ENCODE measurements at regions not wholly inside any gene's neighbourhood (a gene's known extent, or its start where the extent isn't known, plus 50 kb on each side); places are given as distances from the start of the nearest gene placed in this dataset.

- TF ChIP-seq, protein P1, sequence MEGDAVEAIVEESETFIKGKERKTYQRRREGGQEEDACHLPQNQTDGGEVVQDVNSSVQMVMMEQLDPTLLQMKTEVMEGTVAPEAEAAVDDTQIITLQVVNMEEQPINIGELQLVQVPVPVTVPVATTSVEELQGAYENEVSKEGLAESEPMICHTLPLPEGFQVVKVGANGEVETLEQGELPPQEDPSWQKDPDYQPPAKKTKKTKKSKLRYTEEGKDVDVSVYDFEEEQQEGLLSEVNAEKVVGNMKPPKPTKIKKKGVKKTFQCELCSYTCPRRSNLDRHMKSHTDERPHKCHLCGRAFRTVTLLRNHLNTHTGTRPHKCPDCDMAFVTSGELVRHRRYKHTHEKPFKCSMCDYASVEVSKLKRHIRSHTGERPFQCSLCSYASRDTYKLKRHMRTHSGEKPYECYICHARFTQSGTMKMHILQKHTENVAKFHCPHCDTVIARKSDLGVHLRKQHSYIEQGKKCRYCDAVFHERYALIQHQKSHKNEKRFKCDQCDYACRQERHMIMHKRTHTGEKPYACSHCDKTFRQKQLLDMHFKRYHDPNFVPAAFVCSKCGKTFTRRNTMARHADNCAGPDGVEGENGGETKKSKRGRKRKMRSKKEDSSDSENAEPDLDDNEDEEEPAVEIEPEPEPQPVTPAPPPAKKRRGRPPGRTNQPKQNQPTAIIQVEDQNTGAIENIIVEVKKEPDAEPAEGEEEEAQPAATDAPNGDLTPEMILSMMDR (conservative IDR thresholded peaks at IDR 0.05; ENCODE audit: low read depth, low read length), result no peak
- DNase-seq (ENCODE audit: low read depth), result no peak
- no peak overlapping the region for H3K4me3 ChIP-seq (ENCODE audit: low read depth, low read length)
These were observed 124.0 kb upstream of the PJA1 start for GRCh38 chrX:69289046-69289792.

DNA sequence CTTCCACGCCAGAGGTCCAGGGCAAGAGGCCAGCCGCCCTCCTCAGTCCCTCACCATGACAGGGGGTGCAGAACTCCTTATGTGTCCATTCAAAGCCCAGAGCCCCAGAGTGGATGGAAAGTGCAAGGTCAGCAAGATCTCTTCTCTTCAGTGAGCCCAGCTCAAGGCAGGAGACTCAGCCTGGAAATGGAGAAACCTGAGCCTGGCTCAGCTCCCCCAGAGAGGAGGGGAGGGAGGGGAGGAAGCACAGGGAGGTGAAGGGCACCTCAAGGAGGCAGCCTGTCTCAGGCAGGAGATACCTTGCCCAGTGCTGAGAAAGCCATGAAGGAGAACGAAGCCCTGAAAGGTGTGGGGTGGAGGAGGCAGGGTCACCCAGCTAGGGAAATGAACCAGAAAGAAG is 121.8 kb upstream of the PJA1 start:
- DNase-seq (ENCODE audit: low read depth), result no peak
- no peak overlapping the region for H3K4me3 ChIP-seq (ENCODE audit: low read depth, low read length)
- TF ChIP-seq, protein P1 (conservative IDR thresholded peaks at IDR 0.05; ENCODE audit: low read depth, low read length), result no peak

- TF ChIP-seq, protein P1 (conservative IDR thresholded peaks at IDR 0.05; ENCODE audit: low read depth, low read length), result no peak
- DNase-seq (ENCODE audit: low read depth), result no peak
- H3K4me3 ChIP-seq (ENCODE audit: low read depth, low read length), result no peak overlapping the region
These were observed 121.3 kb upstream of the PJA1 start for GRCh38 chrX:69286565-69286906.

GRCh38 chrX:69285881-69286564 is 120.8 kb upstream of the PJA1 start:
- H3K4me3 ChIP-seq (ENCODE audit: low read depth, low read length), result peak overlapping the region; percentile 40
- TF ChIP-seq, protein P1 (conservative IDR thresholded peaks at IDR 0.05; ENCODE audit: low read depth, low read length), result peak; percentile 79
- no peak for DNase-seq (ENCODE audit: low read depth)

DNA sequence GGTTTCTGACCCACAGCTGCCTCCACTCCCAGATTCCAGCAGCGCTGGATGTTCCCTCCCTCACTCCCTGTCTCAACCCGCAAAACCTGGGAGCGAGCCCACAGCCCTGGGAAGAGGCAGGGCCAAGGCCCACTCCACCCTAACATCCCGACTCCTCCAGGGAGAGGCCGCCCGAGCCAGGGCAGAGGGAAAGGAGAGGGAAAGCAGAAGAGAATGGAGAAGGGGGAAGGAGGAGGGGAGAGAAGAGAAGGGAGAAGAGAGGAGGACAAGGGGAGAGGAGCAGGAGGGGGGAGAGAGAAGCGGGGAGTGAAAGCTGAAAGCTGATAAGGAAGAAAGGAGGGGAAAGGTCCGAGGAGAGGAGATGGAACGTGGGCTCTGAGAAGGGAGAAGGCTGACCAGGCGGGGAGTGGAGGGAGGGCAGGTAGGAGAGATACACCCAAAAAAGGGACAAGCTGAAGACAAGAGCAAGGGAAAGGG is 120.2 kb upstream of the PJA1 start:
- no peak for DNase-seq (ENCODE audit: low read depth)
- TF ChIP-seq, protein P1 (conservative IDR thresholded peaks at IDR 0.05; ENCODE audit: low read depth, low read length), result no peak
- H3K4me3 ChIP-seq (ENCODE audit: low read depth, low read length), result peak overlapping the region; percentile 40

GRCh38 chrX:69284491-69284890 is 119.2 kb upstream of the PJA1 start:
- DNase-seq (ENCODE audit: low read depth), result no peak
- TF ChIP-seq, protein P1 (conservative IDR thresholded peaks at IDR 0.05; ENCODE audit: low read depth, low read length), result no peak
- H3K4me3 ChIP-seq (ENCODE audit: low read depth, low read length), result no peak overlapping the region
